A549 (cell line): ENCODE measurements at regions not wholly inside any gene's neighbourhood (a gene's known extent, or its start where the extent isn't known, plus 50 kb on each side); places are given as distances from the start of the nearest gene placed in this dataset.
A peak's percentile ranks its signal among the peaks of the same experiment; 100 is the strongest.

ENCODE experiments used
- ATAC-seq, 2 experiments: fragments of 200-7000 bp in 1 of 2; fragments of >200 bp in 1 of 2; cut with Nextera tagmentation in 1 of 2; cut with Tn5 transposase in 1 of 2; 3 replicates each; pipeline versions ENCODE4 v1.8.0 to v1.9.1; 2018 to 2020; ENCODE audit warnings: mild to moderate bottlenecking in 1 of 2, moderate library complexity in 1 of 2
- CTCF ChIA-PET: fragments of 300-600 bp; sonication (Branson Sonifier 250); formaldehyde crosslinking; extraction: SDS; loops from one replicate; lab custom pipeline; 2021; ENCODE audit warnings: antibody characterized with exemption, inconsistent platforms; lab: Yijun Ruan, JAX
- POLR2A ChIA-PET: fragments of 350-600 bp; formaldehyde crosslinking; extraction: SDS; loops from one replicate; lab custom pipeline; 2021; ENCODE audit warnings: antibody characterized with exemption, inconsistent platforms; lab: Yijun Ruan, JAX
- DNase-seq, 2 experiments: peaks; one replicate each; pipeline versions ENCODE4 v3.0.0 to v3.0.0-alpha.2; 2011 to 2016; ENCODE audit warnings: low read depth in 1 of 2, low spot score in 1 of 2
- FAIRE-seq: peaks from 2 replicates; lab custom pipeline; 2011; peaks lifted over from hg19 to GRCh38; lab: Jason Lieb, UNC
- H3K27ac ChIP-seq, 2 experiments: fragments of >200 bp; sonication (Bioruptor Twin); formaldehyde crosslinking; 3 replicates each; pipeline ENCODE4 v1.5.1; 2016 to 2017
- H3K4me1 ChIP-seq: fragments of >200 bp; sonication (Bioruptor Twin); formaldehyde crosslinking; 3 replicates; pipeline ENCODE4 v1.6.1; 2016
- H3K4me2 ChIP-seq: fragments of >200 bp; sonication (Bioruptor Twin); formaldehyde crosslinking; 3 replicates; pipeline ENCODE4 v1.6.1; 2016
- H3K4me3 ChIP-seq: fragments of >200 bp; sonication (Bioruptor Twin); formaldehyde crosslinking; 3 replicates; pipeline ENCODE4 v1.5.1; 2016
- H3K9me3 ChIP-seq: fragments of >200 bp; sonication (Bioruptor Twin); formaldehyde crosslinking; 3 replicates; pipeline ENCODE4 v1.6.1; 2016
- BCL3 ChIP-seq: fragments of >200 bp; sonication (Bioruptor Twin); formaldehyde crosslinking; IDR thresholded peaks from 3 replicates; pipeline ENCODE4 v1.6.1; 2016
- GATA3 ChIP-seq: IDR thresholded peaks from 2 replicates; pipeline ENCODE4 v1.6.1; 2012; ENCODE audit warnings: borderline replicate concordance
- HEYL ChIP-seq: fragments of 250-450 bp; sonication (Bioruptor Pico); IDR thresholded peaks from 2 replicates; pipeline ENCODE4 v1.8.0; 2021; ENCODE audit warnings: mild to moderate bottlenecking, moderate library complexity
- JUN ChIP-seq, 2 experiments: fragments of >200 bp; sonication (Bioruptor Twin); formaldehyde crosslinking; IDR thresholded peaks; 2 replicates in 1 of 2; 3 replicates in 1 of 2; pipeline ENCODE4 v1.6.1; 2016 to 2017
- JUNB ChIP-seq: fragments of >200 bp; sonication (Bioruptor Twin); formaldehyde crosslinking; IDR thresholded peaks from 2 replicates; pipeline ENCODE4 v1.6.1; 2016
- MAFK ChIP-seq: fragments of 450-650 bp; IDR thresholded peaks from 2 replicates; pipeline ENCODE4 v1.6.1; 2014; ENCODE audit not compliant: partially characterized antibody
- MAX ChIP-seq: IDR thresholded peaks from 2 replicates; pipeline ENCODE4 v1.6.1; 2012
- RAD21 ChIP-seq, 2 experiments: fragments of >200 bp in 1 of 2; sonication (Bioruptor Twin) in 1 of 2; formaldehyde crosslinking in 1 of 2; IDR thresholded peaks in 1 of 2; conservative IDR thresholded peaks in 1 of 2; 2 replicates in 1 of 2; 3 replicates in 1 of 2; pipeline ENCODE4 v1.6.1; 2012 to 2018; ENCODE audit warnings: inconsistent platforms in 1 of 2
- SREBF2 ChIP-seq: fragments of 450-650 bp; IDR thresholded peaks from 2 replicates; pipeline ENCODE4 v1.6.1; 2014; ENCODE audit warnings: mild to moderate bottlenecking, moderate library complexity
- WGBS: methylation state at CpG from one replicate; pipeline ENCODE4 v1.1.6; 2017; ENCODE audit errors: missing lambda C conversion rate; 5-methylcytosine and 5-hydroxymethylcytosine counted together
- small RNA-seq, 6 experiments: library from RNA; depleted of rRNA; stranded (forward); fragments of <200 nt; gene quantifications; one replicate each; pipeline ENCODE3, GENCODE V24; 2012
- TF ChIP-seq, protein P1 (sequence below): fragments of >200 bp; sonication (Bioruptor Twin); formaldehyde crosslinking; IDR thresholded peaks from 3 replicates; pipeline ENCODE4 v1.5.1; 2016
- TF ChIP-seq, protein P2 (sequence below): fragments of 250-450 bp; sonication (Bioruptor Pico); IDR thresholded peaks from 2 replicates; pipeline ENCODE4 v1.5.0; 2020; ENCODE audit warnings: low read depth, mild to moderate bottlenecking, moderate library complexity
- TF ChIP-seq, protein P3 (sequence below): fragments of 200-600 bp; sonication (generic); IDR thresholded peaks from 2 replicates; pipeline ENCODE4 v1.6.1; 2016; ENCODE audit warnings: antibody characterized with exemption, mild to moderate bottlenecking, moderate library complexity

DNA sequence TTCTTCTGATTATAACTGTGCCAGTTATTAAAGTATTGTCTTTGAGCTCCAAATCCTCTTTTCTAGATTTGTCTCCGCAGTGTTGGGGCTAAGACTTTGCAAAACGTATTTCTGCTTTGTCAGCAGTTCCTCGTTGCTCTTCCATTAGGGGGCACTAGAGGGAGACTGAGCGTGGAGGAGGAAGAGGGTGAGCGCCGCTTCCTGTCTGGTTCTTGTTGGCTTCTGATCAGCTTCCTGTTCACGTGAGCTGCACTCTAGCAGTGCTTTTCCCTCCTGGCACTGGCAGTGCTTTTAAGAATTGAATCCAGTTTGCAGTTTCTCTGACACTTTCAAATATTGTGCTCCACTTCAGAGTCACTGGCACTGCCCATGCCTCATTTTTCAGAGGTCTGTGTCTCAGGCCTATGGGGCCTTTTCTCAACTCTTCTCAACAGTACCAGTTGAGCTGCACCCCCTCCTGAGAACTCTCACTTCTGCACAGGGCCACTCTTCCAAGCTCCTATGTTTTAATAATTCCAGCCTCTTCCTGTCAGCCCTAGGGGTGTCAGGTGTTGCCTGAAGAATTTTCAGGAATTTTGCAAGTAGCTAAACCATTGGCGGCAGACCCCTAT is 54.4 kb upstream of the LCORL start:
- POLR2A ChIA-PET: no interaction called here
- CTCF ChIA-PET: interaction anchor here (0.7 kb wide), 1 partner anchor 310 kb away, joined by 3 read pairs; no protein-coding TSS in a partner anchor
- ATAC-seq: peak in 1 of 2 experiments; percentile 57; a peak in 3 of 6 replicates
- FAIRE-seq: no peak
- H3K27ac ChIP-seq: no peak overlapping the region
- TF ChIP-seq JUNB: no peak
- TF ChIP-seq MAX: no peak
- TF ChIP-seq, protein P1, sequence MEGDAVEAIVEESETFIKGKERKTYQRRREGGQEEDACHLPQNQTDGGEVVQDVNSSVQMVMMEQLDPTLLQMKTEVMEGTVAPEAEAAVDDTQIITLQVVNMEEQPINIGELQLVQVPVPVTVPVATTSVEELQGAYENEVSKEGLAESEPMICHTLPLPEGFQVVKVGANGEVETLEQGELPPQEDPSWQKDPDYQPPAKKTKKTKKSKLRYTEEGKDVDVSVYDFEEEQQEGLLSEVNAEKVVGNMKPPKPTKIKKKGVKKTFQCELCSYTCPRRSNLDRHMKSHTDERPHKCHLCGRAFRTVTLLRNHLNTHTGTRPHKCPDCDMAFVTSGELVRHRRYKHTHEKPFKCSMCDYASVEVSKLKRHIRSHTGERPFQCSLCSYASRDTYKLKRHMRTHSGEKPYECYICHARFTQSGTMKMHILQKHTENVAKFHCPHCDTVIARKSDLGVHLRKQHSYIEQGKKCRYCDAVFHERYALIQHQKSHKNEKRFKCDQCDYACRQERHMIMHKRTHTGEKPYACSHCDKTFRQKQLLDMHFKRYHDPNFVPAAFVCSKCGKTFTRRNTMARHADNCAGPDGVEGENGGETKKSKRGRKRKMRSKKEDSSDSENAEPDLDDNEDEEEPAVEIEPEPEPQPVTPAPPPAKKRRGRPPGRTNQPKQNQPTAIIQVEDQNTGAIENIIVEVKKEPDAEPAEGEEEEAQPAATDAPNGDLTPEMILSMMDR: no peak
- no peak for TF ChIP-seq JUN (IDR thresholded peaks at IDR 0.05)
- TF ChIP-seq MAFK: peak; percentile 99
- TF ChIP-seq HEYL (CRISPR knock-in tag): no peak
- TF ChIP-seq RAD21 (conservative IDR thresholded peaks at IDR 0.05 in 1 of 2, IDR thresholded peaks at IDR 0.05 in 1 of 2): peak in 1 of 2 experiments; percentile 21; a peak in 1 of 5 replicates
- TF ChIP-seq SREBF2: no peak
- TF ChIP-seq GATA3: no peak
- no peak for TF ChIP-seq BCL3
- TF ChIP-seq, protein P2, sequence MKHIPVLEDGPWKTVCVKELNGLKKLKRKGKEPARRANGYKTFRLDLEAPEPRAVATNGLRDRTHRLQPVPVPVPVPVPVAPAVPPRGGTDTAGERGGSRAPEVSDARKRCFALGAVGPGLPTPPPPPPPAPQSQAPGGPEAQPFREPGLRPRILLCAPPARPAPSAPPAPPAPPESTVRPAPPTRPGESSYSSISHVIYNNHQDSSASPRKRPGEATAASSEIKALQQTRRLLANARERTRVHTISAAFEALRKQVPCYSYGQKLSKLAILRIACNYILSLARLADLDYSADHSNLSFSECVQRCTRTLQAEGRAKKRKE: no peak
- TF ChIP-seq, all 56 proteins: peak for 2
- Histone ChIP-seq H3K4me1 (no peaks in the 10 kb centered on the region), H3K9me3 (no peaks in the 10 kb centered on the region), H3K4me2 (no peak overlapping the region), H3K4me3 (no peak overlapping the region)
- WGBS: 33% methylated on average over 8 of the region's 8 CpGs
- peak in 1 of 2 experiments; percentile 50 for DNase-seq

GRCh38 chr4:18071894-18072293 is 50.3 kb upstream of the LCORL start:
- ATAC-seq: no peak
- CTCF ChIA-PET: no interaction called here
- H3K4me3 ChIP-seq: no peak overlapping the region
- TF ChIP-seq MAFK: peak; percentile 39
- TF ChIP-seq, protein P3, sequence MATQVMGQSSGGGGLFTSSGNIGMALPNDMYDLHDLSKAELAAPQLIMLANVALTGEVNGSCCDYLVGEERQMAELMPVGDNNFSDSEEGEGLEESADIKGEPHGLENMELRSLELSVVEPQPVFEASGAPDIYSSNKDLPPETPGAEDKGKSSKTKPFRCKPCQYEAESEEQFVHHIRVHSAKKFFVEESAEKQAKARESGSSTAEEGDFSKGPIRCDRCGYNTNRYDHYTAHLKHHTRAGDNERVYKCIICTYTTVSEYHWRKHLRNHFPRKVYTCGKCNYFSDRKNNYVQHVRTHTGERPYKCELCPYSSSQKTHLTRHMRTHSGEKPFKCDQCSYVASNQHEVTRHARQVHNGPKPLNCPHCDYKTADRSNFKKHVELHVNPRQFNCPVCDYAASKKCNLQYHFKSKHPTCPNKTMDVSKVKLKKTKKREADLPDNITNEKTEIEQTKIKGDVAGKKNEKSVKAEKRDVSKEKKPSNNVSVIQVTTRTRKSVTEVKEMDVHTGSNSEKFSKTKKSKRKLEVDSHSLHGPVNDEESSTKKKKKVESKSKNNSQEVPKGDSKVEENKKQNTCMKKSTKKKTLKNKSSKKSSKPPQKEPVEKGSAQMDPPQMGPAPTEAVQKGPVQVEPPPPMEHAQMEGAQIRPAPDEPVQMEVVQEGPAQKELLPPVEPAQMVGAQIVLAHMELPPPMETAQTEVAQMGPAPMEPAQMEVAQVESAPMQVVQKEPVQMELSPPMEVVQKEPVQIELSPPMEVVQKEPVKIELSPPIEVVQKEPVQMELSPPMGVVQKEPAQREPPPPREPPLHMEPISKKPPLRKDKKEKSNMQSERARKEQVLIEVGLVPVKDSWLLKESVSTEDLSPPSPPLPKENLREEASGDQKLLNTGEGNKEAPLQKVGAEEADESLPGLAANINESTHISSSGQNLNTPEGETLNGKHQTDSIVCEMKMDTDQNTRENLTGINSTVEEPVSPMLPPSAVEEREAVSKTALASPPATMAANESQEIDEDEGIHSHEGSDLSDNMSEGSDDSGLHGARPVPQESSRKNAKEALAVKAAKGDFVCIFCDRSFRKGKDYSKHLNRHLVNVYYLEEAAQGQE: no peak
- TF ChIP-seq, all 56 proteins: peak for 1
- Histone ChIP-seq H3K27ac (no peak overlapping the region), H3K9me3 (no peaks in the 10 kb centered on the region), H3K4me1 (no peaks in the 10 kb centered on the region), H3K4me2 (no peak overlapping the region)
- DNase-seq (no peak), FAIRE-seq (no peak)
- POLR2A ChIA-PET: no interaction called here

Small RNA genes in the stretch of these regions (small RNA-seq; reads per million reads assigned to genes)
- gene RNA5SP157: 0 reads per million in 6 experiments
